ENCODE measurements at regions not wholly inside any gene's neighbourhood (a gene's known extent, or its start where the extent isn't known, plus 50 kb on each side); places are given as distances from the start of the nearest gene placed in this dataset.

DNA sequence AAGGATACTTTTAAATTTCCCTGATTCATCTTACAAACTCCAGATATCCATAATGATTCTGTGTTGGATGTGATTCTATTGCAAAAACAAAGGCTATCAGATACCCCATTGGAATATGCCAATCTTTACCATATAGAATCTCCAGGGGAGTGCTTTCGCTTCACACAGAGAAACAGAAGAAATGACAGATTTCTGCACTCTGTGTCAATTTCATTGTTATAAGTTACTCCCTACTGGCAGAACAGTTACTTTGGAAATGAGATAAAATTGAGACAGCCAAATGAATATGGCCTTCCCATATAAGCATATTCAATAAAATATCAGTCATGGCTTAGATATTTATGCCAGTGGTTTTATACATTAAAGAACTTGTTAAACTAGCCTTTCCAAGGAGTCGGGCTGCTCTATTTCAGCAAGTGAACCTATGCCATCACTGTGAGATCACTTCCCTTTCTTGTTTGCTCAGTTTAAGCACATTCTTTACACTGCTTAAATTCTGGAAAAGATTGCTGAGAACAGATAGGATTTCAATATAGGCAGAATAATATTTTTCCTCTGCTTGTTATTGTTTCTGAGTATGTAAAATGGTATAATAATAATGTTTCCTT lies 127.5 kb upstream of the ANXA10 start:
- no peak for FAIRE-seq
- dilution Hi-C loops (cut with MboI; ENCODE audit: extremely low pct_ligation_motif_present, low sequenced_read_pairs): no loop called here
- Histone ChIP-seq H3K4me1 (ENCODE audit: control insufficient read depth, extremely low read depth, insufficient read depth, low read length) (no peaks in the 10 kb centered on the region), H3K79me2 (ENCODE audit: control insufficient read depth, insufficient read depth, low read length) (no peaks in the 10 kb centered on the region), H4K20me1 (ENCODE audit: control insufficient read depth, extremely low read depth, insufficient read depth, low read length) (no peaks in the 10 kb centered on the region), H3K9ac (ENCODE audit: control insufficient read depth, extremely low read depth, insufficient read depth, low read length) (no peak overlapping the region), H3K9me1 (ENCODE audit: control insufficient read depth, extremely low read depth, insufficient read depth, low read length) (no peaks in the 10 kb centered on the region), H3K4me2 (ENCODE audit: control insufficient read depth, extremely low read depth, insufficient read depth, low read depth, low read length) (no peak overlapping the region), H2AFZ (ENCODE audit: control insufficient read depth, low read length) (no peak overlapping the region), H3K36me3 (ENCODE audit: control insufficient read depth in 2 of 2, extremely low read depth in 1 of 2, insufficient read depth in 2 of 2, low read length in 2 of 2) (no peaks in the 10 kb centered on the region), H3K4me3 (ENCODE audit: control insufficient read depth in 2 of 3, extremely low read depth in 1 of 3, insufficient read depth in 2 of 3, low read depth in 1 of 3, low read length in 3 of 3) (no peak overlapping the region), H3K27ac (ENCODE audit: control insufficient read depth, insufficient read depth, low read length) (no peak overlapping the region), H3K27me3 (ENCODE audit: control insufficient read depth, extremely low read depth, insufficient read depth, low read length) (no peaks in the 10 kb centered on the region), H3K9me3 (ENCODE audit: control insufficient read depth, low read depth, low read length) (no peaks in the 10 kb centered on the region)
- DNase-seq (ENCODE audit: low read depth, low spot score): no peak
- TF ChIP-seq, protein P1, sequence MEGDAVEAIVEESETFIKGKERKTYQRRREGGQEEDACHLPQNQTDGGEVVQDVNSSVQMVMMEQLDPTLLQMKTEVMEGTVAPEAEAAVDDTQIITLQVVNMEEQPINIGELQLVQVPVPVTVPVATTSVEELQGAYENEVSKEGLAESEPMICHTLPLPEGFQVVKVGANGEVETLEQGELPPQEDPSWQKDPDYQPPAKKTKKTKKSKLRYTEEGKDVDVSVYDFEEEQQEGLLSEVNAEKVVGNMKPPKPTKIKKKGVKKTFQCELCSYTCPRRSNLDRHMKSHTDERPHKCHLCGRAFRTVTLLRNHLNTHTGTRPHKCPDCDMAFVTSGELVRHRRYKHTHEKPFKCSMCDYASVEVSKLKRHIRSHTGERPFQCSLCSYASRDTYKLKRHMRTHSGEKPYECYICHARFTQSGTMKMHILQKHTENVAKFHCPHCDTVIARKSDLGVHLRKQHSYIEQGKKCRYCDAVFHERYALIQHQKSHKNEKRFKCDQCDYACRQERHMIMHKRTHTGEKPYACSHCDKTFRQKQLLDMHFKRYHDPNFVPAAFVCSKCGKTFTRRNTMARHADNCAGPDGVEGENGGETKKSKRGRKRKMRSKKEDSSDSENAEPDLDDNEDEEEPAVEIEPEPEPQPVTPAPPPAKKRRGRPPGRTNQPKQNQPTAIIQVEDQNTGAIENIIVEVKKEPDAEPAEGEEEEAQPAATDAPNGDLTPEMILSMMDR (optimal IDR thresholded peaks at IDR 0.05 in 1 of 3, IDR thresholded peaks at IDR 0.05 in 1 of 3, conservative IDR thresholded peaks at IDR 0.05 in 1 of 3; ENCODE audit: extremely low read depth in 1 of 3, insufficient read depth in 2 of 3, low read length in 3 of 3): no peak
- TF ChIP-seq EZH2 (IDR thresholded peaks at IDR 0.05; ENCODE audit: low read length): no peak

DNA sequence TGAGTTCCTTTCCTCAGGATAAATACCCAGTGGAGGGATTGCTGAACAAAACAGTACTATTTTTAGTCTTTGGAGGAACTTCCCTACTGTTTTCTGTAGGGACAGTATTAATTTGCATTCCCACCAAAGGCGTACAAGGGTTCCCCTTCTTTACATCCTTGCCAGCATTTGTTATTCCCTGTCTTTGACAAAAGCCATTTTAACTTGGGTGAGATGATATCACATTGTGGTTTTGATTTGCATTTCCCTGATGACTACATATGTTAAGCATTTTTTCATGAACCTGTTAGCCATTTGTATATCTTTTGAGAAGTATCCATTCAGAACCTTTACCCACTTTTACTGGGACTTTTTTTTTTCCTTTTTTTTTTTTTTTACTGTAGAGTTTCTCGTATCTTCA lies 126.2 kb upstream of the ANXA10 start:
- FAIRE-seq (no peak), DNase-seq (ENCODE audit: low read depth, low spot score) (no peak)
- TF ChIP-seq EZH2 (IDR thresholded peaks at IDR 0.05; ENCODE audit: low read length): no peak
- TF ChIP-seq, protein P1 (optimal IDR thresholded peaks at IDR 0.05 in 1 of 3, IDR thresholded peaks at IDR 0.05 in 1 of 3, conservative IDR thresholded peaks at IDR 0.05 in 1 of 3; ENCODE audit: extremely low read depth in 1 of 3, insufficient read depth in 2 of 3, low read length in 3 of 3): no peak
- Histone ChIP-seq H3K4me1 (ENCODE audit: control insufficient read depth, extremely low read depth, insufficient read depth, low read length) (no peaks in the 10 kb centered on the region), H3K4me2 (ENCODE audit: control insufficient read depth, extremely low read depth, insufficient read depth, low read depth, low read length) (no peak overlapping the region), H2AFZ (ENCODE audit: control insufficient read depth, low read length) (no peak overlapping the region), H3K27me3 (ENCODE audit: control insufficient read depth, extremely low read depth, insufficient read depth, low read length) (no peaks in the 10 kb centered on the region), H3K9me1 (ENCODE audit: control insufficient read depth, extremely low read depth, insufficient read depth, low read length) (no peaks in the 10 kb centered on the region), H3K9me3 (ENCODE audit: control insufficient read depth, low read depth, low read length) (no peaks in the 10 kb centered on the region), H3K27ac (ENCODE audit: control insufficient read depth, insufficient read depth, low read length) (no peak overlapping the region), H3K4me3 (ENCODE audit: control insufficient read depth in 2 of 3, extremely low read depth in 1 of 3, insufficient read depth in 2 of 3, low read depth in 1 of 3, low read length in 3 of 3) (no peak overlapping the region), H3K36me3 (ENCODE audit: control insufficient read depth in 2 of 2, extremely low read depth in 1 of 2, insufficient read depth in 2 of 2, low read length in 2 of 2) (no peaks in the 10 kb centered on the region), H4K20me1 (ENCODE audit: control insufficient read depth, extremely low read depth, insufficient read depth, low read length) (no peaks in the 10 kb centered on the region), H3K79me2 (ENCODE audit: control insufficient read depth, insufficient read depth, low read length) (no peaks in the 10 kb centered on the region), H3K9ac (ENCODE audit: control insufficient read depth, extremely low read depth, insufficient read depth, low read length) (no peak overlapping the region)
- dilution Hi-C loops (cut with MboI; ENCODE audit: extremely low pct_ligation_motif_present, low sequenced_read_pairs): no loop called here

All from keratinocyte (primary cell).